ENCODE measurements at regions not wholly inside any gene's neighbourhood (a gene's known extent, or its start where the extent isn't known, plus 50 kb on each side); places are given as distances from the start of the nearest gene placed in this dataset.

GRCh38 chr11:134572741-134573675 is 161.0 kb upstream of the B3GAT1 start:
- TF ChIP-seq EP300 (IDR thresholded peaks at IDR 0.05) (no peak), CTCF (IDR thresholded peaks at IDR 0.05) (no peak), POLR2A (IDR thresholded peaks at IDR 0.05) (no peak)
